GM21576 (cell line): ENCODE measurements at regions not wholly inside any gene's neighbourhood (a gene's known extent, or its start where the extent isn't known, plus 50 kb on each side); places are given as distances from the start of the nearest gene placed in this dataset.
"Not testable (repeated sequence)": the region's sequence is repeated elsewhere in the genome, so short reads cannot be mapped to it uniquely, and the experiment has no call there.

Experiments
- ATAC-seq: cut with Tn5 transposase; IDR thresholded peaks from one replicate; pipeline ENCODE4 v1.9.1; 2021; ENCODE audit warnings: mild to moderate bottlenecking, moderate library complexity; ENCODE audit not compliant: unreplicated experiment

- no peak for ATAC-seq
These were observed 113.0 kb downstream of the GOSR1 start for GRCh38 chr17:30590081-30590733.

DNA sequence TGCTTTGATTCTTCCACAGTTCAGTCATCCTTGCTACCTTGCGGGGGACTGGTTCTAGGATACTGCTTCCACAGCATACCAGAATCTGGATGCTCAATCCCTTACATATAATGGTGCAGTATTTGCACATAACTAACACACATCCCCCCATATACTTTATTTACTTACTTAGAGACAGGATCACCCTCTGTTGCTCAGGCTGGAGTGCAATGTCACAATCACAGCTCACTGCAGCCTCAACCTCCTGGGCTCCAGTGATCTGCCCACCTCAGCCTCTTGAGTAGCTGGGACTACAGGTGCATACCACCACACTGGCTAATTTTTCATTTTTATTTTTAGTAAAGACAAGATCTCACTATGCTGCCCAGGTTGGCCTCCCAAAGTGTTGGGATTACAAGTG, 112.2 kb downstream of the GOSR1 start:
- ATAC-seq = no peak

GRCh38 chr17:30588798-30589247, 111.6 kb downstream of the GOSR1 start:
- ATAC-seq = no peak

- no peak for ATAC-seq
These were observed 109.8 kb downstream of the GOSR1 start for GRCh38 chr17:30586818-30587595.

GRCh38 chr17:30584810-30585209, 107.6 kb downstream of the GOSR1 start:
- ATAC-seq = no peak

DNA sequence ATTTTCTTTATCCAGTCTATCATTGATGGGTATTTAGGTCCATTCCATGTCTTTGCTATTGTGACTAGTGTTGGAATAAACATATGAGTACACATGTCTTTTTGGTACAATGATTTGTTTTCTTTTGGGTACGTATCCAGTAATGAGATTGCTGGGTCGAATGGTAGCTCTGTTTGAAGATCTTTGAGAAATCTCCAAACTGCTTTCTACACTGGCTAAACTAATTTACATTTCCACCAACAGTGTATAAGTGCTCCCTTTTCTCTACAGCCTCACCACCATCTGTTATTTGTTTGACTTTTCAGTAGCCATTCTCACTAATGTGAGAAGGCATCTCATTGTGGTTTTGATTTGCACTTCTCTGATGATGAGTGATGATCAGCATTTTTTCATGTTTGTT, 103.7 kb downstream of the GOSR1 start:
- no peak for ATAC-seq

DNA sequence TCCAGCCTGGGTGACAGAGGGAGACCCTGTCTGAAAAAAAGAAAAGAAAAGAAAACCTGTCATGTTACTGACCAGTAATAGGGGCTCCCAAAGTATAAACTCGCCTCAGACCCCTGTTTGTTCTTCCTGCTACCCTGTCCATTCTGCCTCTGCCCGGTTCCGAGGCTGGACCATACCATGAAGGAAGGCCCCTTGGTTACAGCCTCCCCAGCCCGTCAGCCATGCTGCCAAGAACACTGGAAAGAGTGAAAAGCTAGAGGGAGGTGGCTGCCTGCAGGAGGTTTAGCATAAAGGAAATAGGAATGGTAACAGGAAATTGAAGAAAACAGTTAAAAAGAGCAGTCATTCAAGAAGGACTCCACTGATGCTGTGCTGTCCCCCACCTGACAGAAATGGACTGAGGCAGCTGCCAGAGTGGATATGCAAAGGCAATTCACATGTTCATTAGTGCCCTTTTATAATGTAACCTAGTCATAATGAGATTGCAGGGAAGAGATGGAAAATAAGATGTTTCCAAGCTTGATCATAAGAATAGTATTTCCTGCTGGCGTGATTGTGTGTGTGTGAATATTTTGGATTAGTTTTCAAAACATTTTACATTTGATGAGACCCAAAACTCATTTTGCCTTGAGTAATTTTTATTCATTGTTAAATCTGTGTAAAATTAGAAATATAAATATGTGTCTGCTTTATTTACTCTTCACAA, 102.6 kb downstream of the GOSR1 start:
- ATAC-seq = no peak

DNA sequence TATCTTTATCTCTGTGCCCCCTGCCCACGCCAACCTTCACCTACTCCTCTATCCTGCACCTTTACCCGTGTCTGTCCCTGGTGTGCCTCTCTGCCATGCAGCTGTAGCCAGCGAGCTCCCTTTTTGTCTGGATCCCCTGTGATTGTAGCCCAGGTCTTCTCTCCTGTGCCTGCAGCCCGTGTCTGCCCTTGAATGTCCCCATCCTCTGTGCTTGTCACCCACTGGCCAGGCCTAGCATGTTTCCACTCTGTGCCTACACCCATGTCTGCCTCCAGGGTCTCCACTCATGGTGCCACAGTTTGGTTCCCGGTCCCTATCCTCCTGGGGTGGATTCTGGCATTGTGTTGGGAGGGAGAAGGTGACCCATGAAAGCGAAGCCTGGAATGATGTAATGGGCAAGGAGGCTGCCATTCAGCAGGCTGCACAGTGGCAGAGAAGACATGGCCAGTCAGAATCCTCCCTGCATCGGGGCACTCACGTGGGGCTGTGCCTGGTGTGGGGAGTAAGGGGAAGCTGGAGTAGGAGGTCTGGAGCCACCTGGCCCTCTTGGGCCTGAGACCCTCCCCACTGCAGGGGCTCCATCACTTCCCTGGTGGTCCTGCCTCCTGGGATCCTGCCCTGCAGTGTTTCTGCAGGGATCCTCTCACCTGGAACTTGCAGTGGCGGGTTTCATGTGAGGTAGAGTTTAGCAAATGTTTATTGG, 101.0 kb downstream of the GOSR1 start:
- ATAC-seq = not testable (repeated sequence)
